ENCODE measurements at regions not wholly inside any gene's neighbourhood (a gene's known extent, or its start where the extent isn't known, plus 50 kb on each side); places are given as distances from the start of the nearest gene placed in this dataset.

- no peaks in the 10 kb centered on the region for H3K27me3 ChIP-seq (replicated peaks in 1 of 4; ENCODE audit: control insufficient read depth in 3 of 4, extremely low read depth in 1 of 4, insufficient read depth in 3 of 4, low read length in 3 of 4)
- no peak overlapping the region for H3K18ac ChIP-seq (ENCODE audit: extremely low read depth, low read length)
- H3K14ac ChIP-seq (ENCODE audit: insufficient read length), result no peak overlapping the region
- DNase-seq (ENCODE audit: low read depth in 1 of 2, low spot score in 2 of 2) (no peak), FAIRE-seq (no peak)
- no peak overlapping the region for H3K27ac ChIP-seq (ENCODE audit: low read depth, low read length)
- H2AFZ ChIP-seq (ENCODE audit: low read length), result no peak overlapping the region; the same call in 1 of the 2 replicates
- H3K36me3 ChIP-seq (ENCODE audit: control insufficient read depth in 2 of 4, insufficient read depth in 4 of 4, low read length in 3 of 4), result no peaks in the 10 kb centered on the region
- no peaks in the 10 kb centered on the region for H3K79me2 ChIP-seq (ENCODE audit: control insufficient read depth in 1 of 2, insufficient read depth in 2 of 2, low read length in 2 of 2)
- no peaks in the 10 kb centered on the region for H3K4me1 ChIP-seq (replicated peaks in 1 of 4; ENCODE audit: control insufficient read depth in 3 of 4, insufficient read depth in 4 of 4, low read length in 3 of 4)
- no peak overlapping the region for H3K9ac ChIP-seq (replicated peaks in 1 of 4; ENCODE audit: extremely low read depth in 1 of 4, low read depth in 3 of 4, low read length in 3 of 4)
- no peak overlapping the region for H4K5ac ChIP-seq (ENCODE audit: insufficient read length, low read depth, low read length)
- no peak overlapping the region for H4K8ac ChIP-seq (ENCODE audit: extremely low read depth, insufficient read depth, low read length)
- CTCF ChIA-PET (ENCODE audit: partially characterized antibody), result no interaction called here
- POLR2A ChIA-PET (ENCODE audit: partially characterized antibody), result no interaction called here
- H3K23me2 ChIP-seq (ENCODE audit: low read depth, low read length), result no peaks in the 10 kb centered on the region
- H3K9me3 ChIP-seq (ENCODE audit: insufficient read depth in 2 of 2, low read depth in 1 of 2, low read length in 1 of 2), result peaks cover 4 to 7% of the 10 kb centered on the region in 2 experiments; a peak in 2 of 4 replicates
- no peak overlapping the region for H2BK120ac ChIP-seq (replicated peaks; ENCODE audit: low read depth, low read length)
- H3K4ac ChIP-seq (replicated peaks; ENCODE audit: insufficient read length, low read depth, low read length), result no peak overlapping the region
- H3K23ac ChIP-seq (ENCODE audit: insufficient read length), result no peak overlapping the region
- no peaks in the 10 kb centered on the region for H4K20me1 ChIP-seq (replicated peaks in 1 of 2; ENCODE audit: control insufficient read depth in 1 of 2, insufficient read depth in 2 of 2, low read length in 2 of 2)
- no peak overlapping the region for H2BK20ac ChIP-seq (ENCODE audit: low read length)
- H2AK5ac ChIP-seq (ENCODE audit: low read depth, low read length), result no peak overlapping the region
- no peak overlapping the region for H2BK12ac ChIP-seq (ENCODE audit: low read depth, low read length)
- H3K4me3 ChIP-seq (ENCODE audit: extremely low read depth in 1 of 4, insufficient read depth in 2 of 4, low read depth in 3 of 4, low read length in 4 of 4), result no peak overlapping the region
- no peak overlapping the region for H3K4me2 ChIP-seq (ENCODE audit: insufficient read depth in 1 of 2, low read depth in 2 of 2, low read length in 2 of 2)
- no peak overlapping the region for H3K56ac ChIP-seq (replicated peaks; ENCODE audit: insufficient read length, low read depth, low read length)
- H2BK15ac ChIP-seq (ENCODE audit: low read length), result no peak overlapping the region
- TF ChIP-seq CTBP2 (IDR thresholded peaks at IDR 0.05; ENCODE audit: borderline replicate concordance, insufficient read depth, insufficient read length, low read length), result no peak
- no peak overlapping the region for H4K91ac ChIP-seq (replicated peaks; ENCODE audit: insufficient read length, low read length)
- WGBS, 2 experiments (ENCODE audit: extremely low coverage in 1 of 2, insufficient coverage in 1 of 2, insufficient read length in 1 of 2, insufficient replicate concordance in 2 of 2, low coverage in 1 of 2, low lambda C conversion rate in 2 of 2, missing lambda C conversion rate in 1 of 2), result 92% methylated on average over 8 of the region's 8 CpGs; no CpG with 5 or more reads in 1 of the 2 experiments
- no peak overlapping the region for H2BK5ac ChIP-seq (ENCODE audit: low read depth, low read length)
- no peaks in the 10 kb centered on the region for H3K79me1 ChIP-seq (ENCODE audit: low read depth, low read length)
These were observed 284.2 kb upstream of the IRX1 start for GRCh38 chr5:3311433-3311832.
